SH-SY5Y (cell line): ENCODE measurements at regions not wholly inside any gene's neighbourhood (a gene's known extent, or its start where the extent isn't known, plus 50 kb on each side); places are given as distances from the start of the nearest gene placed in this dataset.

Experiments
- GATA2 ChIP-seq: IDR thresholded peaks from 2 replicates; pipeline ENCODE4 v1.6.1; 2011; ENCODE audit warnings: mild to moderate bottlenecking, low read depth, low read length
- GATA3 ChIP-seq: IDR thresholded peaks from 2 replicates; pipeline ENCODE4 v1.6.1; 2011; ENCODE audit warnings: low read depth, mild to moderate bottlenecking, low read length, moderate library complexity

DNA sequence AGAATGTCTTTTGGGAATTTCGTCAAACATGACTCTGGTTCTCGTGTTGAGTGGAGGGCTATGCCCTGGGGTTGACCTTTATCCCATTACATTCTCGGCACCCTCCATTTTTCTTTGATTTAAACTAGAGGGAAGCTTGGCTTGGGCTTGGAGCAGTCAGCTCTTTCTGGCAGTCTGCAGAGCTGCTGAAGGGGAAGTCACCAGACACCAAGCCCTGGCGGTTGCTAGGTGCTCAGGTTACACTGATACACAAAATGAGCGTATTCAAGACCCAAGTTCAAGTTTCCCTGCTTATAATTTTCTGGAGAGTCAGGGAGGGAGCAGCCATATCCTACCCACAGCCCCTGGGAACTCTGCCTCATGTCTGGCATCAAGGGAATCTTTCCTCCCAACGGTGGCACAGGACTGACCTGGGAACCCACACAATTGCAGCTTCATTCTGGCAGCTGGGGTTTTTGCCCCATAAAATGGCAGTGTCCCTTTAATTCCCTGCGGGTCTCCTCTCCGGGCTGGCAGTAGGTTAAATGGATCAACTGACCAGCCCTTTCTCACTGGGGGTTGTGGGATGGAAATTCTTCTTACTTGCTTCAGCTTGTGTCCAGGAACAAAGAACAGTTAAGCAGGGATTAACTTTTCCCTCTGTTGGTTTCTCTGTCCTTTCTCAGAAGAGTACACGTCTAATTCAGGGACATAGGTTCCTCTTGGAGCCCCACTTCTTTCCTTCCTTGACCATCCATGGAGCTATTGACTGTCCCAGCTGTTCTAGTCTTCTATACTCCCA lies 110.0 kb upstream of the DLG1 start:
- no peak for TF ChIP-seq GATA3
- TF ChIP-seq GATA2, result no peak
